Caco-2 (cell line): ENCODE measurements at regions not wholly inside any gene's neighbourhood (a gene's known extent, or its start where the extent isn't known, plus 50 kb on each side); places are given as distances from the start of the nearest gene placed in this dataset.
"Not testable (repeated sequence)": the region's sequence is repeated elsewhere in the genome, so short reads cannot be mapped to it uniquely, and the experiment has no call there.

Source experiments
- BruUV-seq: library from RNA; stranded (reverse); fragments of 400-500 nt; replicated peaks from 2 replicates; lab custom pipeline; 2021; lab: Mats Ljungman, UMichigan
- CTCF ChIA-PET: fragments of 300-600 bp; sonication (Branson Sonifier 250); formaldehyde crosslinking; loops from one replicate; lab custom pipeline; 2022; ENCODE audit warnings: antibody characterized with exemption; lab: Charles Lee
- POLR2A ChIA-PET: fragments of 300-600 bp; sonication (Branson Sonifier 250); formaldehyde crosslinking; loops from one replicate; lab custom pipeline; 2022; ENCODE audit warnings: antibody characterized with exemption; lab: Charles Lee
- DNase-seq, 2 experiments: peaks; one replicate each; pipeline versions ENCODE4 v3.0.0 to v3.0.0-alpha.2; 2020 to 2022
- H3K27me3 ChIP-seq: replicated peaks from 2 replicates; pipeline ENCODE4 v1.6.0; 2011; ENCODE audit warnings: low read length; ENCODE audit not compliant: control insufficient read depth, insufficient read depth
- H3K36me3 ChIP-seq: 2 replicates; pipeline ENCODE4 v1.5.1; 2011; ENCODE audit warnings: low read length; ENCODE audit not compliant: control insufficient read depth, insufficient read depth
- H3K4me1 ChIP-seq: fragments of 250-450 bp; sonication (Bioruptor Pico); 2 replicates; pipeline ENCODE4 v1.5.1; 2020; ENCODE audit warnings: mild to moderate bottlenecking
- H3K4me3 ChIP-seq: 2 replicates; pipeline ENCODE4 v1.5.1; 2011; ENCODE audit warnings: low read depth, mild to moderate bottlenecking, control low read depth, low read length
- H3K9me3 ChIP-seq: fragments of 250-450 bp; sonication (Bioruptor Pico); 2 replicates; pipeline ENCODE4 v1.5.1; 2020; ENCODE audit warnings: mild to moderate bottlenecking, moderate library complexity
- H3K27ac Mint-ChIP-seq: one replicate; pipeline ENCODE4 v1.8.0; 2022; ENCODE audit warnings: mixed read lengths; ENCODE audit not compliant: unreplicated experiment
- H3K27me3 Mint-ChIP-seq: one replicate; pipeline ENCODE4 v1.8.0; 2022; ENCODE audit warnings: mixed read lengths; ENCODE audit not compliant: insufficient read depth, unreplicated experiment
- H3K36me3 Mint-ChIP-seq: one replicate; pipeline ENCODE4 v1.8.0; 2022; ENCODE audit warnings: mild to moderate bottlenecking, mixed read lengths; ENCODE audit not compliant: insufficient read depth, unreplicated experiment
- H3K4me1 Mint-ChIP-seq: one replicate; pipeline ENCODE4 v1.8.0; 2022; ENCODE audit warnings: low read depth, mixed read lengths; ENCODE audit not compliant: unreplicated experiment
- H3K4me3 Mint-ChIP-seq: one replicate; pipeline ENCODE4 v1.8.0; 2022; ENCODE audit warnings: mild to moderate bottlenecking, moderate library complexity, mixed read lengths; ENCODE audit not compliant: unreplicated experiment
- H3K9me3 Mint-ChIP-seq: one replicate; pipeline ENCODE4 v1.8.0; 2022; ENCODE audit warnings: mixed read lengths; ENCODE audit not compliant: unreplicated experiment
- intact Hi-C: fragments of 100-400 bp; cut with micrococcal nuclease; formaldehyde crosslinking; loops from one replicate; pipeline ENCODE4 v1.10.0; 2022; ENCODE audit not compliant: unreplicated experiment
- TF ChIP-seq, protein P1 (sequence below), 2 experiments: fragments of 200-600 bp in 1 of 2; IDR thresholded peaks; 1 replicate in 1 of 2; 2 replicates in 1 of 2; pipeline versions ENCODE4 v1.5.1 to v1.8.0; 2011 to 2022; ENCODE audit warnings: antibody characterized with exemption in 1 of 2, control low read depth in 1 of 2, inconsistent platforms in 1 of 2, low read depth in 1 of 2, low read length in 1 of 2, mild to moderate bottlenecking in 1 of 2, moderate library complexity in 1 of 2; ENCODE audit not compliant: insufficient read depth in 1 of 2, severe bottlenecking in 1 of 2, unreplicated experiment in 1 of 2

DNA sequence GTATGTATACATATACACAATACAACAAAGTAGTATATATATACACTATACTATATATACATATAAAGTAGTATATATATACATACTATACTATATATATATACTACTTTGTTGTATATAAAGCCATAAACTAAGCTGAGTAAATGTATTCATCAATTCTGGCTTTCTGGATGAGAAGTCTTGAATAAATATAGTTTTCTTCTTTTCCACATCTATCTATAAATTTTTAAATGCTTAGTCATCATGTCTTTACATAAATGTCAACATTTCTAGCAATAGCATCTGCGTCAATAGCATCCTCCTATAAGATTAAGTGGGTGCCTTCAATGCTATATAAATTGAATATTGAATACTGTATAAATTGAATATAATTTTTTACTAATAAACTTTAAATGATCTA lies 63.1 kb upstream of the COX7C start:
- intact Hi-C loops, result no loop called here
- TF ChIP-seq, protein P1, sequence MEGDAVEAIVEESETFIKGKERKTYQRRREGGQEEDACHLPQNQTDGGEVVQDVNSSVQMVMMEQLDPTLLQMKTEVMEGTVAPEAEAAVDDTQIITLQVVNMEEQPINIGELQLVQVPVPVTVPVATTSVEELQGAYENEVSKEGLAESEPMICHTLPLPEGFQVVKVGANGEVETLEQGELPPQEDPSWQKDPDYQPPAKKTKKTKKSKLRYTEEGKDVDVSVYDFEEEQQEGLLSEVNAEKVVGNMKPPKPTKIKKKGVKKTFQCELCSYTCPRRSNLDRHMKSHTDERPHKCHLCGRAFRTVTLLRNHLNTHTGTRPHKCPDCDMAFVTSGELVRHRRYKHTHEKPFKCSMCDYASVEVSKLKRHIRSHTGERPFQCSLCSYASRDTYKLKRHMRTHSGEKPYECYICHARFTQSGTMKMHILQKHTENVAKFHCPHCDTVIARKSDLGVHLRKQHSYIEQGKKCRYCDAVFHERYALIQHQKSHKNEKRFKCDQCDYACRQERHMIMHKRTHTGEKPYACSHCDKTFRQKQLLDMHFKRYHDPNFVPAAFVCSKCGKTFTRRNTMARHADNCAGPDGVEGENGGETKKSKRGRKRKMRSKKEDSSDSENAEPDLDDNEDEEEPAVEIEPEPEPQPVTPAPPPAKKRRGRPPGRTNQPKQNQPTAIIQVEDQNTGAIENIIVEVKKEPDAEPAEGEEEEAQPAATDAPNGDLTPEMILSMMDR (IDR thresholded peaks at IDR 0.05; ENCODE audit: insufficient read depth in 1 of 2, low read depth in 1 of 2, low read length in 1 of 2, severe bottlenecking in 1 of 2, unreplicated experiment in 1 of 2), result no peak
- Mint-ChIP-seq H3K9me3 (no peaks in the 10 kb centered on the region), H3K36me3 (no peaks in the 10 kb centered on the region), H3K27ac (no peak overlapping the region), H3K27me3 (no peaks in the 10 kb centered on the region), H3K4me3 (no peak overlapping the region), H3K4me1 (no peaks in the 10 kb centered on the region)
- no peaks in the 10 kb centered on the region for H3K4me1 ChIP-seq
- ChIA-PET POLR2A (no interaction called here), CTCF (no interaction called here)
- no peaks in the 10 kb centered on the region for H3K9me3 ChIP-seq
- no peak overlapping the region for H3K4me3 ChIP-seq
- H3K27me3 ChIP-seq, result no peaks in the 10 kb centered on the region
- no peak for DNase-seq
- no TSS peak for BruUV-seq
- no peaks in the 10 kb centered on the region for H3K36me3 ChIP-seq

DNA sequence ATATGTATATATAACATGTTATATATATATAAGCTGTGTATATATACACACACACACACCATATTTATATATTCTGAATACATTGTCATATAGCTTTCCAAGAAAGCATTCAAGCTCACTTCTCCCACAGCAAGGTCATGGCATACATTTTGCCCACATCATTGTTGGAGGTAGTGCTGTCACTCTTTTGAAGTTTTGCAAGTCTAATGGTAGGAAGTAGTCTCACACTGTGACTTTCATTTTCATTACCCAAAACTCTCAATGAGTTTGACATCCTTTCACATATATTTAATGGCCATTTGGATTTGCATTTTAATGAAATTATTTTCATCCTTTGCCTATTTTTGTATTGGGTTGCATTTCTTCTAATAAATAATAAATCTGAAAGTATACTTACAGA lies 59.8 kb upstream of the COX7C start:
- no peaks in the 10 kb centered on the region for H3K36me3 Mint-ChIP-seq
- Histone ChIP-seq H3K27me3 (no peaks in the 10 kb centered on the region), H3K4me3 (no peak overlapping the region), H3K4me1 (no peaks in the 10 kb centered on the region), H3K9me3 (no peaks in the 10 kb centered on the region), H3K36me3 (no peaks in the 10 kb centered on the region)
- H3K27me3 Mint-ChIP-seq, result peaks cover 3% of the 10 kb centered on the region
- CTCF ChIA-PET, result no interaction called here
- no peaks in the 10 kb centered on the region for H3K4me1 Mint-ChIP-seq
- POLR2A ChIA-PET, result no interaction called here
- TF ChIP-seq, protein P1 (IDR thresholded peaks at IDR 0.05; ENCODE audit: insufficient read depth in 1 of 2, low read depth in 1 of 2, low read length in 1 of 2, severe bottlenecking in 1 of 2, unreplicated experiment in 1 of 2), result no peak
- no peak overlapping the region for H3K4me3 Mint-ChIP-seq
- H3K27ac Mint-ChIP-seq, result no peak overlapping the region
- DNase-seq, result no peak
- BruUV-seq, result no TSS peak
- intact Hi-C loops, result no loop called here
- no peaks in the 10 kb centered on the region for H3K9me3 Mint-ChIP-seq

DNA sequence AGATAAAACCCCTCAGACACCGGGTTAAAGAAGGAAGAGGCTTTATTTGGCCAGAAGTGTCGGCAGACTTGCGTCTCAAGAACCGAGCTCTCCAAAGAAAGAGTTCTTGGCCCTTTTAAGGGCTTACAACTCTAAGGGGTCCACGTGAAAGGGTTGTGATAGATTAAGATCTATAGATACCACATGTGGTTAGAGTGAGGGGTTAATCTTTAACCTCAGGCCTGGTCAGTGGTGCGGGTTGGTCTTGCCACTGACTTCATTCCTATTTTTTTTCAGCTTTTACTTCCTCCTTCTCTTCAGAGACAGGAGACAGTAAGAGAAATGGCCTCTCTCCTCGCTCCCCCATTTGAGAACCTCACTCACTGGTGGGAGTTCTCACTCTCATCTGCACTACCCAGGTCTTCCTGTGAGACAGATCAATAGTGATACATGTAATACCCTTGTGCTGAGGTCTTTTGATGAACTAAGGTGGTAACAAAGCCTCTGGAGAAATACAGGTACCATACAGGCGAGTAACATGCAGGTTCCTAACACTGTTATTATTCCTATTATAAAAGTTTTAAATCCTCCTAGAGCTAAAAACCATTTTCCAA lies 52.4 kb upstream of the COX7C start:
- CTCF ChIA-PET, result no interaction called here

DNA sequence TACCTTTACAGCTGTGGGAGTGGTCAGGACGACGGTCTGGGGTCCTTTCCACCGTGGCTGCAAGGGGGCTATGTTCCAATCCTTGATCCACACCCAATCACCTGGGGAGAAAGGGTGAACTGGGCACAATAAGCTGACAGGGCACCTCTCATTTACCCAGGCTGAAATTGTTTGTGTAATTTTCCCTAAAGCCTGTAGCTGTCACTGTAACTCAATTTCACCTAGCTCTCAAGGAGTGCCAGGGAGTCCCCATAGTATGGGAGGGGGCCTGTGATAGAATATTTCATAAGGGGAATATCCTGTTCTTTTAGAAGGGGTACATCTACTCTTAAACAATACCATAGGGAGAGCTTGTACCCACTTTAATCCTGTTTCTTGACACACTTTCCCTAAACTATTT lies 51.7 kb upstream of the COX7C start:
- BruUV-seq, H3K4me3 Mint-ChIP-seq, H3K4me3 ChIP-seq, H3K4me1 Mint-ChIP-seq, H3K27ac Mint-ChIP-seq, H3K36me3 ChIP-seq, H3K27me3 ChIP-seq, H3K36me3 Mint-ChIP-seq, H3K9me3 Mint-ChIP-seq, CTCF ChIA-PET, H3K9me3 ChIP-seq, H3K27me3 Mint-ChIP-seq, DNase-seq, POLR2A ChIA-PET: not testable (repeated sequence)
- intact Hi-C loops, result loop anchor here (1.0 kb wide), 1 partner anchor 113 kb away; no protein-coding TSS in a partner anchor
- H3K4me1 ChIP-seq, result peaks cover 18% of the 10 kb centered on the region

More for the DNA sequence above, 52.4 kb upstream of the COX7C start:
- BruUV-seq, result no TSS peak
- H3K27me3 ChIP-seq, result no peaks in the 10 kb centered on the region
- TF ChIP-seq, protein P1 (IDR thresholded peaks at IDR 0.05; ENCODE audit: insufficient read depth in 1 of 2, low read depth in 1 of 2, low read length in 1 of 2, severe bottlenecking in 1 of 2, unreplicated experiment in 1 of 2), result no peak
- H3K4me1 ChIP-seq, result peaks cover 11% of the 10 kb centered on the region
- H3K36me3 ChIP-seq, result no peaks in the 10 kb centered on the region
- H3K4me3 Mint-ChIP-seq, result no peak overlapping the region
- H3K9me3 ChIP-seq, result no peaks in the 10 kb centered on the region
- peaks cover 4% of the 10 kb centered on the region for H3K9me3 Mint-ChIP-seq
- no peak overlapping the region for H3K4me3 ChIP-seq
- peaks cover 3% of the 10 kb centered on the region for H3K27me3 Mint-ChIP-seq
- H3K4me1 Mint-ChIP-seq, result no peaks in the 10 kb centered on the region
- intact Hi-C loops, result no loop called here
- no peak overlapping the region for H3K27ac Mint-ChIP-seq
- POLR2A ChIA-PET, result no interaction called here
- no peaks in the 10 kb centered on the region for H3K36me3 Mint-ChIP-seq
- no peak for DNase-seq
